HG03571 (cell line): ENCODE measurements at regions not wholly inside any gene's neighbourhood (a gene's known extent, or its start where the extent isn't known, plus 50 kb on each side); places are given as distances from the start of the nearest gene placed in this dataset.
"Not testable (repeated sequence)": the region's sequence is repeated elsewhere in the genome, so short reads cannot be mapped to it uniquely, and the experiment has no call there.

Experiments used
- ATAC-seq: cut with Tn5 transposase; IDR thresholded peaks from one replicate; pipeline ENCODE4 v1.9.1; 2021; ENCODE audit not compliant: unreplicated experiment

- ATAC-seq, result no peak
Observed at GRCh38 chr20:53676987-53677386, 83.3 kb upstream of the ZNF217 start.

- ATAC-seq, result no peak
Observed at GRCh38 chr20:53676519-53676822, 82.8 kb upstream of the ZNF217 start.

- no peak for ATAC-seq
Observed at GRCh38 chr20:53672484-53673129, 79.0 kb upstream of the ZNF217 start.

GRCh38 chr20:53671370-53671769 is 77.7 kb upstream of the ZNF217 start:
- ATAC-seq, result no peak

GRCh38 chr20:53669517-53670313 is 76.1 kb upstream of the ZNF217 start:
- not testable (repeated sequence) for ATAC-seq

- ATAC-seq, result no peak
Observed at GRCh38 chr20:53668992-53669391, 75.4 kb upstream of the ZNF217 start.

GRCh38 chr20:53666144-53666543 is 72.5 kb upstream of the ZNF217 start:
- no peak for ATAC-seq

- no peak for ATAC-seq
Observed at GRCh38 chr20:53664121-53664520, 70.5 kb upstream of the ZNF217 start.

- ATAC-seq, result not testable (repeated sequence)
Observed at GRCh38 chr20:53663521-53663920, 69.9 kb upstream of the ZNF217 start.

- ATAC-seq, result no peak
Observed at GRCh38 chr20:53662595-53662994, 69.0 kb upstream of the ZNF217 start.

GRCh38 chr20:53660947-53661381 is 67.3 kb upstream of the ZNF217 start:
- no peak for ATAC-seq

- ATAC-seq, result no peak
Observed at GRCh38 chr20:53660078-53660909, 66.7 kb upstream of the ZNF217 start.

- ATAC-seq, result no peak
Observed at GRCh38 chr20:53658973-53659372, 65.3 kb upstream of the ZNF217 start.

GRCh38 chr20:53658322-53658721 is 64.7 kb upstream of the ZNF217 start:
- no peak for ATAC-seq

GRCh38 chr20:53657732-53658131 is 64.1 kb upstream of the ZNF217 start:
- no peak for ATAC-seq

- ATAC-seq, result no peak
Observed at GRCh38 chr20:53657279-53657678, 63.6 kb upstream of the ZNF217 start.

GRCh38 chr20:53656293-53657202 is 62.9 kb upstream of the ZNF217 start:
- ATAC-seq, result no peak

- no peak for ATAC-seq
Observed at GRCh38 chr20:53655625-53656292, 62.1 kb upstream of the ZNF217 start.

GRCh38 chr20:53654932-53655624 is 61.4 kb upstream of the ZNF217 start:
- no peak for ATAC-seq

- ATAC-seq, result not testable (repeated sequence)
Observed at GRCh38 chr20:53654521-53654920, 60.9 kb upstream of the ZNF217 start.
